Effector CD8-positive, alpha-beta T cell (primary cell): ENCODE measurements at regions not wholly inside any gene's neighbourhood (a gene's known extent, or its start where the extent isn't known, plus 50 kb on each side); places are given as distances from the start of the nearest gene placed in this dataset.

ENCODE experiments used
- DNase-seq: peaks from one replicate; lab custom pipeline; 2025; lab: John Stamatoyannopoulos, UW

DNA sequence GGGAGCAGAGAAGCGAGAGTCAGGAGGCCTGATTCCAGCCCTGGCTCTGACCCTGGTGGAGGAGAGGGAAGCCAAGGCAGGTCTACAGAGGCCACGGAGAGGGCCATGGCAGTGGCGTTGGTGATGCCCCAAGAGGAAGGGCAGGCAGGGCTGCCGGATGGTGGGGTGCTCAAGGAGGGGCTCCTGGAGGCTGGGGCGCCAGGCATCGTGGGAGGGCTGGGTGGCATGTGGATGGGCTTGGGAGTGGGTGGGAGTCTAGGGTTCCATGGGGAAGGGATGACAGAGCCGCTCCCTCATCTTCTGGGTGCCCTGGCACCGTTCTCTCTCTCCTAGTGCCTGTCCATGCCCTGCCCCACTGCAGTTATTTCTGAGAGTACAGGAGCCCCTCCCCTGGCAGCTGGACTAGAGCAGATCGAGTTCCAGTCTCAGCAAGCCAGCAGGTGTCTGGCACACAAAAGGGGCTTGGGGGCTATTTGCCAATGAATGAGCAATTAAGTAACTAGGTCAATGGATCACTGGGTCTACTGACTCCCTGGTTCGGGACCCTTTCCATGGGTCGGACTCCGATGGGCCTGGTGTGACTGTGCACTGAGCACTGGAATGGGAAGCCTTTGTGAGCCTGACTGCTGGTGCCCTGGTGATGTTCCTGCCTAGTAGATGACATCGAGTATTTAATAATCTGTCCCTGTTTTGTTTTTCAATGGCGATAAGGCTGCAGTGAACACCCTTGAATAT is 570.0 kb downstream of the TBC1D22A start:
- DNase-seq, result no peak

DNA sequence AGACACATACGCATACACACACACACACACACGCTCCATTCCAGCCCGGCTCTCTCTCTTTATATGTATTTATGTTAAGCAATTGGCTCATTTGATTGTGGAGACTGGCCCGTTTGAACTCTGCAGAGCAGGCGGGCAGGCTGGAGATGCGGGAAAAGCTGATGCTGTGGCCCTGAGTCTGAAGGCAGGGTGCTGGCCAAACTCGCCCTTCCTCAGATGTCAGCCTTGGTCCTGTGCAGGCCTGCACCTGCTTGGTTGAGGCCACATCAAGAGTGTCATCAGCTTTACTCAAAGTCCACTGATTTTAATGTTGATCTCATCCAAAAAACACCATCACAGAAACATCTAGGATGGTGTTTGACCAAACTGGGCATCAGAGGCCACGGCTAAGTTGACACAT is 569.3 kb downstream of the TBC1D22A start:
- no peak for DNase-seq

DNA sequence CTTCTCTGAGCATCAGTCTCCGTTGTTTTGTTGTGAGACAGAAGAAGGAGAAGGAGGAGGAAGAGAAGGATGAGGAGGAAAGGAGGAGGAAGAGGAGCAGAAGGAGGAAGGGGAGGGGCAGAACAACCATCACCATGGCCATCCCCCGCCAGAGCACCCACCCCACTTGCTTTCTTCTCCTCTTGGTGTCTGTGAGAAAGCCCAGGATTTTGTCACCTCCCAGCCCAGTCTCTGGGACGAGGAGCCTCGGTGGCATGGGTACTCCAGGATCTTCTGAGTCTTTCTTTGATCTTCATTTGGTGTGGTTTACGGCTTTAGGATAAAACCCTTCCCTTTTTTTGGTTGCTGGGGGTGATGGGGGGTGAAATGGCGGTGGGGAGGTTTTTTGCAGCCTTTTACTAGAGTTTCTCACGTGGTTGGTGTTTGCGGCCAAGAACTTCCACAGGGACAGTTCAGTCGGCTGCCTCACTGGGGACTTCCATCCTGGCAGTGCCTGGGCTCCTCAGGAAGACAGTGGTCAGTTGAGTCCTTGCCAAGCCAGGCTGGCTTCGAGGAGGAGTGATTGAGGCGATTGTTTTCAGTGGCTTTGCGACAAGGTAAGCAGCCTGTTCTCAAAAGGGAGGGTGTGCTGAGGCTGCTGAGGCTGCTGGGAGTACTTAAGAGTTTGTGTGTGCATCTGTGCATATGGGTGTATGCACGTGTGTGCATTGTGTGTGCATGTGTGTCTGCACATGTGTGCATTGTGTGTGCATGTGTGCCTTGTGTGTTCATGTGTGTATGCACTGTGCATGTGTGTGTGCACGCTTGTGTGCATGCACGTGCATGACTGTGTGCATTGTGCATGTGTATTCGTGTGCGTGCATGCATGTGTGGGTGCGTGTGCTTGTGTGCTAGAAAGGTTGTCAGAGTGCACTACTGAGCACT is 567.5 kb downstream of the TBC1D22A start:
- no peak for DNase-seq

DNA sequence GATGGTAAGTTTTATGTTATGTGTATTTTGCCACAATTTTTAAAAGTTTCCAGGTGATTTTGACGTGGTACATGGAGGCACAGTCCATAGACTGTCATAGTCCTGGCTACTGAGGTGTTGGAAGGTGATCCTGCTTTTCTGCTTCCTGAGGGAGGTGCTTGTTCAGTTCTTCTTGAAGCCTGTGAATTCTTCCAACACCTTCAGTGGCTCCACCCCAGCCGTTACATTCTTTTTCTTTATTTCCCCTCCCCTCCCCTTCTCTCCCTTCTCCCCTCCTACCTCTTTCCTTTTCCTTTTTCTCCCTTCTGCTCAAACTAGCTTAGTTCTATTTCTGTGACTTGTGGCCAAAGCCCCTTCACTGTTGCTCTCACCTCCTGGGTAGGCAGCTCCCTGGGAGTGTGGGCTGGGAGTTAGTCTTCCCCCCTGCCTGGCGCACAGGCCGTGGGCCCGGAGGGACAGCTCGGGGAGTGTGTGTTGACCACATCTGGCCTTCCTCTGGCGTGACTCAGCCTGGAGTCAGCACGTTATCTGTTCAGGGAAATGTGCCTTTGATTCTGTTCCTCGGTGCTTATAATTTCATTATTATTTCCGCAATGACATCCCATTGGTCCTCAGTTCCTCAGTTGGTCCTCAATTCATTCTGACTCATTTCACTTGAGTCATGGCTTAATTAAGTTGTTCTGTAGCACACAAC is 566.2 kb downstream of the TBC1D22A start:
- DNase-seq, result no peak

DNA sequence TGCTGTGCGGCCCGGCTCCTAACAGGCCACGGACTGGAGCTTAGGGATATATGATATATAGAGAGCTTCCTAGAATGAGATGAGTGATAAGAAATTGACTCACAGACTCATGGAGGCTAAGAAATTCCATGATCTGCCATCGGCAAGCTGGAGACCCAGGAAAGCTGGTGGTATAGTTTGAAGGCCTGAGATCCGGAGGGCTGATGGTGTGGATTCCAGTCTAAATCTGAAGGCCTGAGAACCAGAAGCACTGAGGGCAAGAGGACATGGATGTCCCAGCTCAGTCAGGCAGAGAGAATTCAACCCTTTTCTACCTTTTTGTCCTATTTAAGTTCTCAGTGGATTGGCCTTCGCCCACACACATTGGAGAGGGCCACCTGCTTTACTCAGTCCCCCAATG is 564.8 kb downstream of the TBC1D22A start:
- no peak for DNase-seq

DNA sequence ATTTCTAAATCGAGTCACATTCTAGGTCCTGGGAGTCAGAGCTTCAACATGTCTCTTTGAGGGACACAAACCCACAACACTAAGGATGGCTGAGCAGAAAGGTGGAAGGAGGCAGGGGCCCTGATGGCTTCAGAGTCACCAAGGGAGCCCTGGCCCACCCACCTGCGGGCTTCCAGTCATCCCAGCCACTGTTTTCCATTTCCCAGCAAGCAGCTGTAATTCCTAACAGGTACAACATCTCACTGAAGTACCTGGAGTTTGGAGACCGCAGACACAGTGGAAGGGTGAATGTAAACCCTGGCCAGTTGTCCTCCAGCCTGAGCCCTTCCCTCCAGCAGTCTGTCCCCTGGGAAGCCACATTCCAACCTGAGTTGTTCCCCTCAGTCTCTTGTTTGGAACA is 562.8 kb downstream of the TBC1D22A start:
- DNase-seq, result no peak

DNA sequence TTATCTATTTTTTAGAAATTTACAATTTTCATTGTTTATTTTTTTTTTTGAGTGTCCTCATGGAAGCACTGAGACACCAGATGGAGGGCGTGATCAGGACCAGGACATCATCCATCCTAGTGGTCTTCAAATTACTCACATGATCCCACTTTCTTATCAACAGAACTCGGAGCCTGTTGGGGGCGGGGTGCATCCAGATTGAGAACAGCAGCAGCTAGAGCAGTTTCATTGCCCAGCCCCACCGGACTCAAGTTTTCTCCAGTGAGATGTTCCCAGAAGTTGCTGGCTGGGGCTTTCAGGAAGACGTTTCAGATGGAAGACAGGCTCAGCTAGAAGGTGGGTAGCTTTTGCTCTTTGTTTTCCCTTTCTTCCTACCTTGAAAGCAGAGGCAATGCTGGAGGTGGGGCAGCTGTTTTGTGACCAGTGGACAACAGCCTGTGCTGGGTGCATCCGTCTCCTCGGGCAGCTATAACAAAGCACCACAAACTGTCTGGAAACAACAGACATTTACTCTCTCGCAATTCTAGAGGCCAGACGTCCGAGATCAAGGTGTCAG is 562.1 kb downstream of the TBC1D22A start:
- DNase-seq, result no peak

DNA sequence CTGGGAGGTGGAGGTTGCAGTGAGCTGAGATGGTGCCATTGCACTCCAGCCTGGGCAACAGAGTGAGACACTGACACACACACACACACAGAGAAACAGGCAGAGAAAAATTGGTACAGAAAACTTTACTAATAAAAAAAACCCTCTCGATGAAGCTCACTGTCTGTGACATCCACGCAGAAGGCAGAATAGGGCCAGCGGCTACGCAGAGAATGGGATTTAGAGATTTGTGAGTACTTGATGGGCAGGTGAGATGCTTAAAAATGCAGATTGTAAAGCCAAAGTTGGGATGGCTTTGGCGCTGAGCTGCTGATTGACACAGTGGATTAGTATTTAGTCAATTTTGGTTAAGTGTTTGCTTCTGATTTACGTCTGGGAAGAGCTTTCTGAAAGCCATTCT is 561.1 kb downstream of the TBC1D22A start:
- no peak for DNase-seq

DNA sequence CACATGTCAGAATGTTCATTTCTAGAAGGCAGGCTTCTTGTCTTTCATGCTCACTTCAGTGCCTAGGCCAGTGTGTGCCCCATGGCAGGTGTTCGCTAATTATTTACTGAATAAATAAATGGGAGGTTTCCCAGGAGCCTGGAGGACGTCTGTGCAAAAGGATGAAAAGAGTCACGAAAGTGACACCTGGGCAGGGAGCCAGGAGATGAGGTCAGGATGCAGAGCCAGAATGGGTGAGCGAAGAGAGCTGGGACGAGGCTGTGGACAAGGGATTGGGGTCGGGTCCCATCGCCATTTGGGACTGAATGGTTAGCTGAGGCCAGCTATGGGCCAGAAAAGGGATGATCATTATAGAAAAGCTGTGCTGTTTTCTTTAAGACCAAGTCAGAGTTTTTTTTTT is 560.4 kb downstream of the TBC1D22A start:
- no peak for DNase-seq

DNA sequence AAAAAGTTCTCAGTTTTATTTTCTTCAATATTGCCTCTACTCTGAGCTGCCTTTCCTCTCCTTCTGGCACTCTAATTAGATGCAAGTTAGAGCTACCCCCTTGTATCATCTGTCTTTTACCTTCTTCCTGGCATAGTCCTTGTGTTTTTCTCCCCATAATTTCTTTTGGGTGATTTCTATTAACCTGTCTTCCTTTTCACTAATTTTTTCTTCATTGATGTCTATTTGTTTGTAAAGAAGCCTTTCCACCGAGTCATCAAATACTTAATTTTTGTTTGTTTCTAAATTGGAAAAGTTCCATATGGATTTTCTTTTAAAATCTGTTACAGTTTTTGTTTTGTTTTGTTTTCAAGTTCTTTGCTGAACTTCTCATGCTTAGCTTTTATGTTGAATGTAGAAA is 558.1 kb downstream of the TBC1D22A start:
- no peak for DNase-seq

DNA sequence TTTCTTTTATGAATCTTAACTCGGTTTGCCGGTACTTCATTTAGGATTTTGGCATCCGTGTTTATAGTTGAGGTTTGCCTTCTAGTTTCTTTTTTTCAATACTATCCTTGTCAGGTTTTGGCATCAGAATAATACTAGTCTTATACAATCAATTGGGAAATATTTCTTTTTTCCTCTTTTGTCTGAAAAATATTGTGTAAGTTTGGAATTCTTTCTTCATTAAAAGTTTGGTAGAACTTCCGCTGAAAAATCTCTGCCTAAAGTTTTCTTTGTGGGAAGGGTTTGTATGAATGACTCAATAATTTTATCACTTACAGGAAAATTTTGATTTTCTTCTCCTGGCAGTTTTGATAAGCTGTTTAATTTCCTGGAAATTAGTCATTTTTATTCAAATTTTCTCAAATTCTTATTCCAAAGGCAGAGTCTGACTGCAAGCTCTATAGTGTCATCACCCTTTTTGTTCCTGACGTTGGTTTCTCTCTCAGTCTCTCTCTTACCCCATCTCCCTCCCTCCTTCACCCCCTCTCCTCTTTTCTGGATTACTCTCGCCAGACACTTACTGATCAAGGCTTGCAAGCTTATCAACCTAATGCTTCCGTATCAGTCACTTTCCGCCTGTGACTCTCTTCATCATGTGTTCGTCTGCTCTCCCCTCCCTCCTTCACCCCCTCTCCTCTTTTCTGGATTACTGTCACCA is 555.7 kb downstream of the TBC1D22A start:
- DNase-seq, result no peak

DNA sequence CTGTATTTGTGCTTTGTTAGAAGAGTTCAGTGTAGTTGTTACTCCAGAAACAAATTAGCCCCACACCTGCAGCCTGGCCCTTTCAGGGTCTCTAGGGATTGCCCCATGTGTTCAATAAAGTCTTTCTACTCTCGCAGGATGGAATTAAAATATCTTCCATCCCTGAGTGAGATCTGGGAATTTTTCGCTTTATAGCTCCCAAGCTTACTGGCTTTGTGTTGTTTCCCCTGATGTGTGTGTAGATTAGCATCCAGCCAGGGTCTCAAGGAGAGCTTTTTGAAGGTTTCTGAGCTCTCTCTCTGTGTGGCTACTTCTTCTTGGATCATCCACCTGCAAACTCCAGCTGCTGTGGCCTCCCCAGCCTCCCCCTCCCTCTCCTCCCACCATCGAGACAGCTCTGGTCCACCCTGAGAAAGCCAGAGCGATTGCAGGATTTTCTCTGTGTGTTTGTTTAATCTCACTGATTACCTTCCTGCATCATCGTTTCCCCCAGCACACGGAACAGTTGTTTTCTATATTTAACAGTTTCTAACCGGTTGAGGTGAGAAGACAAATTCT is 553.5 kb downstream of the TBC1D22A start:
- DNase-seq, result no peak

DNA sequence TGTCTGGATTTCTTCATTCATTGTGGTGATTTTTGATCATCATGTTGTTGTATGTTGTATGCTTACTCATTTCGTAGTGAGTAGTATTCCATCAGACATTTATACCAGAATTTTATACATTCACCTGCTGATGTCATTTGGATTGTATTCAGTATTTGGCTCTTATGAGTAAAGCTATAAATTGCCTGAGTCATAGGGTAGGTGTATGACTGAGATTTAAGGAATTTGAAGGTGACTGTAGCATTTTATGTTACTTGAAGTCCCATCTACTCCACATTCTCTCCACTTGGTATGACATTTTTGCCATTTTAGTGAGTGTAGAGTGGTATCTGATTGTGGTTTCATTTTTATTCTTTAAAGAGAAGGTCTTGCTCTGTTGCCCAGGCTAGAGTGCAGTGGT is 548.2 kb downstream of the TBC1D22A start:
- no peak for DNase-seq

DNA sequence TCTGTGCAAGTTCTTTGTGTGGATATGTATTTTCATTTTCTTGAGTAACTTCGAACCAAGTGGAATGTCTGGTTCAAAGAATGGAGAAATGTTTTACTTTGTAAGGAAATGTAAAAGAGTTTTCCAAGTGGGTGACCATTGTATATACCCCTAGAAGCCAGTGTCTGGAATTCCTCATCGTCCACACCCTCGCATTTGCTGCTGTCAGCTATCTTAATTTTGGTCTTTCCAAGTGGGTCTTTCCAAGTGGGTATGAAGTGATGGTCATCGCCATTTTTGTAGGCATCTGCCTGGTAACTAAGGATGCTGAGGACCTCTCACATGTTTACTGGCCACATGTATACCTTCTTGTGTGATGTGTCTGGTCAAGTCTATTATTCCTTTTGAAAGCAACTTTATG is 547.5 kb downstream of the TBC1D22A start:
- no peak for DNase-seq

DNA sequence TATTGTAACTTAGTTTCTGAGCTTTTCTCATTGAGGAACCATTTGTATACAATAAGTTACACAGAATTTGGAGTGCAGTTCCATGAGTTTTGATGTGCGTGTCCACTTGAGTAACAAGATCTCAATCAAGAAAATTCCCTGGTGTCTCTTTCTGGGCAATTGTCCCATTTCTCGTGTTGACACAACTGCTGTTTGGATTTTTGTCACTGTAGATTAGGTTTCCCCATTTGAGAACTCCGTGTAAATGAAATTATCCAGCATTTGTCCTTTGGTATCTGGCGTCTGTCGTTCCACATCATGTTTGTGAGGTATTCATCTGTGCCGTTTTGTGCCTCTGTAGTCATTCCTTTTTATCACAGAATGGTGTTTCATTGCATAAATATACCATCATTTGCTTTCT is 547.0 kb downstream of the TBC1D22A start:
- DNase-seq, result no peak

DNA sequence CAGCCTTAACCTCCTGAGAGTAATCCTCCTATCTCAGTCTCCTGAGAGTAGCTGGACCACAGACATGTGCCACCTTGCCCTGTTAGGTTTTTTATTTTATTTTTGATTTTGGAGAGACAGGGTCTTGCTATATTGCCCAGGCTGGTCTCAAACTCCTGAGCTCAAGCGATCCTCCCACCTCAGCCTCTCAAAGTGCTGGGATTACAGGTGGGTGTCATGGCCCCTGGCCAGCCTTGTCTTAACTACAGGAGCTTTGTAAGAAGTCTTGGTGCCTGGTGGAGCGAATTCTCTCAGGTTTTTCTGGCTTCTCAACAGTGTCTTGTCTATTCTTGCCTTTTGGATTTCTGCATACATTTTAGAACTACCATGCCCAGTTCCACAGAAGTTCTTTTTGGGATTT is 546.4 kb downstream of the TBC1D22A start:
- no peak for DNase-seq

DNA sequence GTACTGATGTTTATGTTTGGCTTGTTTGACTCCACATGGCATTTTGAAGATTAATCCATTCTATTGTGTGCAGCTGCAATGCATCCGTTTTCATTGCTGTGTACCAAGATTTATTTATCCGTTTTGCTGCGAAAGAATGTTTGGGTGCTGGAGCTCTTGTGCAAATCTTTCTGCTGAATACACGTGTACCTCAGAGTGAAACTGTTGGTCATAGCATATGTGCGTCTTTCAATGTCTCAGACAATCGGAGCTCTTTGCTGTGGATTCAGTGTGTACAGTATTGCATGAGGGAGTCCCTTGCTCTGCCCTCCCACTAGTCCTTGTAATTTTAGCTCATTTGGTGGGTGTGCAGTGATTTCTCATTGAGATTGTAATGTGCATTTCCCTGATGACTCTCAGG is 545.4 kb downstream of the TBC1D22A start:
- no peak for DNase-seq

DNA sequence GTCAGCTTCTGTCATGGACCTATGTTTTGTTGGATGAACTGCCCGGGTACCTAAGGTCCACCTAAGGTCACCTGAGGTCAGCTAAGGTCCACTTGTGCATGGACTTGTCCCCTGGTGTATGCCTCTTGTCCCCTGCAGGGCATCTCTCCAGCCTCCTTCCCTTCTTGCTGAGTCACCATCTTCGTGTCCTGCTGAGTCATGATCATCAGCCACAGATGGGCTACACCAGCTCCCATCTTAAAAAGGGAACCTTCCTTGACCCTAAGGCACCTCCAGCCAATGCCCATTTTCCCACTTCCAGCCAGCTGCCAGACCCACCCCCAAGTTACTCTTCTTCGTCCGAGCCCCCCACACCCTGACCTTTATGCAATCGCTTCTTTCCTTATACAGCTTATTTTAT is 544.9 kb downstream of the TBC1D22A start:
- no peak for DNase-seq

DNA sequence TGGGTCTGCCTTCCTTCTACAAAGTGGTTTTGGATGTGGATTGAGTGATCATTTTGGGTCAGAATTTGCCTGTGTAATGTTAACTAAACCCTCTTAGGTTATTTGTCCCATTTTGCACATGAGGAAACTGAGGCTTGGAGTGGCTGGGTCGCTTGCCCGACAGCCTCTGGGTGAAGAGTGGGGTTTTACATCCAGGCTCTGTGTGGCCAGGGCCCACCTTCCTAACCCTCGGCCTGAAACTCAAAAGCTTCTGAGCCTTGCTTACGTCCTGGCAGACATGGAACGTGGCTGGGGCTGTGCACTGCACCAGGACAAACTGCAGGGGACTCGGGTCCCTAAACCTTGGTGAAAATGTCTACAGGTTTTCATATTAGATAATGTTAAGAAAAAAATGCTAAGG is 542.4 kb downstream of the TBC1D22A start:
- no peak for DNase-seq

DNA sequence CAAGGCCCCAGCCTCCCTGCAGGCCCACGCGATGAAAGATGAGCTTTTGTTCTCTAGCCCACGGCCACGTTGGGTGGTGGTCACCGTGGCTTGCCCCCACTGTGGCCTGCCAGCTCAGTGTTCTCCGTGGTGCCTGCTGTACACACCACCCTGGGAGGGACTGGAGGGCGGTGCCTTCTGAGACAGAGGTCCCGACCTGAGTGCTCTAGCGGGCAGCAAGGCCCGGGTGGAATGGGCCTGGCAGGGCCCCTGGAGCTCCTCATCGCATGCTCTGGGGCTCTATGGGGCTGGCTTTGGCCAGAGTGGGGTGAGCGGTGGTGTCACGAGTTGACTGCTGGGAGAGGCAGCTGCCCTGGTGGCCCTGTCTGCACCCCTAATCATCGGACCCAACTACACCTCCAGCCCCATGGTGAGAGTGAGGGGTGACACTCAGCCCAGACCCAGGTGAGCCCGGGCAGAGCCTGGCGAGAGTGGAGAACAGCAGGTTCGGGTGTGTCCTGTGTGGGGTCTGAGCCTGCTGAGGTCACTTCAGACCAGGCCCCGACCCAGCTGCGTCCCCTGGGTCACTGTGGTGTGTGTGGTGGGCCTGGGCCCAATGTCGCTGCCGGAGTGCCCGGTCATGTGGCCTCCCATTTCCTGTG is 541.9 kb downstream of the TBC1D22A start:
- DNase-seq, result no peak
